Adrenal gland (tissue), 9 donors: ENCODE measurements at regions not wholly inside any gene's neighbourhood (a gene's known extent, or its start where the extent isn't known, plus 50 kb on each side); places are given as distances from the start of the nearest gene placed in this dataset.

ENCODE experiments used
- DNase-seq, 7 donors: peaks; one replicate each; pipeline ENCODE4 v3.0.0-alpha.2; 2019 to 2020
- H3K27ac ChIP-seq, 5 donors: fragments of 200-600 bp; sonication (generic) in 4 of 5; 1 replicate in 3 of 5; 2 replicates in 2 of 5; pipeline versions ENCODE4 v1.5.1 to v1.8.0; 2016 to 2020; ENCODE audit warnings: mild to moderate bottlenecking in 1 of 5
- H3K27me3 ChIP-seq: fragments of 200-600 bp; 2 replicates; pipeline ENCODE4 v1.8.0; 2021
- H3K36me3 ChIP-seq, 2 donors: fragments of 200-600 bp; replicated peaks in 1 of 2; 1 replicate in 1 of 2; 2 replicates in 1 of 2; pipeline versions ENCODE4 v1.5.1 to v1.8.0; 2018 to 2022
- H3K4me1 ChIP-seq, 2 donors: fragments of 200-600 bp; replicated peaks in 1 of 2; 1 replicate in 1 of 2; 2 replicates in 1 of 2; pipeline versions ENCODE4 v1.5.1 to v1.8.0; 2018 to 2021
- H3K4me3 ChIP-seq, 4 donors: fragments of 200-600 bp; sonication (generic) in 3 of 4; one replicate each; pipeline ENCODE4 v1.5.1; 2016 to 2018
- H3K9me3 ChIP-seq, 3 donors: fragments of 200-600 bp; sonication (generic) in 1 of 3; replicated peaks in 1 of 3; 1 replicate in 2 of 3; 2 replicates in 1 of 3; pipeline versions ENCODE4 v1.5.1 to v1.8.0; 2016 to 2021
- POLR2A ChIP-seq, 2 donors: fragments of 450-650 bp; IDR thresholded peaks; one replicate each; pipeline ENCODE4 v1.6.1; 2017; ENCODE audit warnings: antibody characterized with exemption in 2 of 2, mild to moderate bottlenecking in 2 of 2, moderate library complexity in 1 of 2
- WGBS, 4 donors: extraction: QIAGEN DNeasy Blood & Tissue Kit in 2 of 4; methylation state at CpG; one replicate each; pipeline versions ENCODE4 v1.1.5 to v1.1.7; 2013 to 2017; 5-methylcytosine and 5-hydroxymethylcytosine counted together
- intact Hi-C, 2 donors: fragments of 100-400 bp; cut with DNase I; formaldehyde crosslinking; loops; one replicate each; pipeline versions ENCODE4 v1.14.1 to v1.15.0; 2022 to 2023
- TF ChIP-seq, protein P1 (sequence below), 6 experiments: fragments of 450-650 bp in 4 of 6; fragments of 200-600 bp in 2 of 6; sonication (generic) in 1 of 6; IDR thresholded peaks; 1 replicate in 5 of 6; 2 replicates in 1 of 6; pipeline versions ENCODE4 v1.5.1 to v1.8.0; 2016 to 2021; ENCODE audit warnings: antibody characterized with exemption in 6 of 6, mild to moderate bottlenecking in 2 of 6, moderate library complexity in 1 of 6
- donor health status: healthy with polysubstance abuse.
- donor health status: Bipolar disorder and iron deficiency.
- donor health status: DM: yes; HTN: yes; CAD: no.
- donor health status: DM: no; HTN: no; CAD: no.
- donor health status: DM: no; HTN: no; CAD: no.

DNA sequence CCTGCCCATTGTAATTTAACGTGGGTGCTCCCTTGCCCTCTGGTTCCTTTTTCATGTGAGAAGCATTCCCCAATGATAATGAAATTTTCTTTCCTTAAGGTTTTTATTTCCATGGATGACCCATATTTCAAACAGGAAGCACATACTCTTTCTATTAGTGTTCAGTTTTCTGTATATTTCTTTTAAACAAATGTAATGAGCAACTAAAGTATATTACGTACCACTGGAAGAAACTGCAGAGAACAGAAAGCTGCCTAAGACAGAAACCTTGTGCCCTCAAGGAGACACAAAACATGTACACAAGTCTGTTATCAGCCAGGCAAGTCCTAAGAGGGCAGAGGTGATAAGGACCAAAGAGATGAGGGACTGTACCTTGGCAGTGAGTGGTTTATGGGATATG, 414.9 kb downstream of the ETNK1 start:
- DNase-seq, result no peak
- 67 to 73% (median 68%) methylated on average over 2 of the region's 2 CpGs for WGBS, 4 donors
- H3K27ac ChIP-seq, result no peak overlapping the region
- H3K4me1 ChIP-seq, result no peaks in the 10 kb centered on the region
- intact Hi-C loops, result no loop called here
- TF ChIP-seq, protein P1, sequence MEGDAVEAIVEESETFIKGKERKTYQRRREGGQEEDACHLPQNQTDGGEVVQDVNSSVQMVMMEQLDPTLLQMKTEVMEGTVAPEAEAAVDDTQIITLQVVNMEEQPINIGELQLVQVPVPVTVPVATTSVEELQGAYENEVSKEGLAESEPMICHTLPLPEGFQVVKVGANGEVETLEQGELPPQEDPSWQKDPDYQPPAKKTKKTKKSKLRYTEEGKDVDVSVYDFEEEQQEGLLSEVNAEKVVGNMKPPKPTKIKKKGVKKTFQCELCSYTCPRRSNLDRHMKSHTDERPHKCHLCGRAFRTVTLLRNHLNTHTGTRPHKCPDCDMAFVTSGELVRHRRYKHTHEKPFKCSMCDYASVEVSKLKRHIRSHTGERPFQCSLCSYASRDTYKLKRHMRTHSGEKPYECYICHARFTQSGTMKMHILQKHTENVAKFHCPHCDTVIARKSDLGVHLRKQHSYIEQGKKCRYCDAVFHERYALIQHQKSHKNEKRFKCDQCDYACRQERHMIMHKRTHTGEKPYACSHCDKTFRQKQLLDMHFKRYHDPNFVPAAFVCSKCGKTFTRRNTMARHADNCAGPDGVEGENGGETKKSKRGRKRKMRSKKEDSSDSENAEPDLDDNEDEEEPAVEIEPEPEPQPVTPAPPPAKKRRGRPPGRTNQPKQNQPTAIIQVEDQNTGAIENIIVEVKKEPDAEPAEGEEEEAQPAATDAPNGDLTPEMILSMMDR (IDR thresholded peaks at IDR 0.05), result no peak
- TF ChIP-seq POLR2A (IDR thresholded peaks at IDR 0.05), result no peak
- no peaks in the 10 kb centered on the region for H3K9me3 ChIP-seq
- no peaks in the 10 kb centered on the region for H3K27me3 ChIP-seq
- H3K36me3 ChIP-seq, result no peaks in the 10 kb centered on the region
- H3K4me3 ChIP-seq, result no peak overlapping the region

DNA sequence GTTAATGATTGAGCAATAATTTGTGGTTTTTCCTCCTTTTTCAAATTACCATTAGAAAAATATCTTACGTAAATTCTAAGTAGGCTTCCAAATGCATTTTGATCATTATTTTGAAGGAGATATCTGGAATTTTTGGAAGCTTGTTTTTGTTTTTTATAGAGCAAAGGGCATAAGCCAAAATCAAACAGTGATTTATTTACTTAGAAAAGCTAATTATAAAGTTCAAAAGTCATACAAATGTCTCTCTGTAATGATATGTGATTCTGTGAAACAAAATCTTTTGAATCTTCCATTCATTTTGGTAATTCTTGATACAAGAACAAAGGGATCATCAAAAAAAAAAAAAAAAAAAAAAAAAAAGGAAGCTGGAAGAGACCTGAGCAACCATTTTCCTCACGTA, 416.8 kb downstream of the ETNK1 start:
- Histone ChIP-seq H3K4me3 (no peak overlapping the region), H3K4me1 (no peaks in the 10 kb centered on the region), H3K27ac (no peak overlapping the region), H3K27me3 (no peaks in the 10 kb centered on the region), H3K36me3 (no peaks in the 10 kb centered on the region), H3K9me3 (no peaks in the 10 kb centered on the region)
- WGBS, 4 donors, result 73 to 89% (median 79%) methylated on average over 2 of the region's 2 CpGs
- DNase-seq, result no peak
- intact Hi-C loops, result no loop called here
- TF ChIP-seq, protein P1 (IDR thresholded peaks at IDR 0.05), result no peak
- no peak for TF ChIP-seq POLR2A (IDR thresholded peaks at IDR 0.05)

DNA sequence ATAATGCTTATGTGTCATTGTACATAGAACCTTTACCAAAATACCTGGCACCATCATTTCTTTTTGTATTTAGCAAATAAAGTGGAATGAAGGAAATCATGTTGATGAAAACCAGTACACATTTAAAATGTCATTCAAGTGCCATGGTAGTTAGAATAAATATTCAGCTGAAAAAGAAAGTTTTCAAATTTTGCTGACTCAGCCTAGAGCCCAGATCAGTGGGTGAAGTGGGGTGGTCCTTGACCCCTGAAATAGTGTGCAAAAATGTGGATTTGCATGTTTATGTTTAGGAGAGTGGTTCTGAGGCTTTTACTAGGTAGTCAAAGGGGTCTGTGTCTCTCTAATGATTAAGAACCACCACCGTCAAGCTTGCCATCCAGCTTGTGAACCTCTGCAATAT, 418.7 kb downstream of the ETNK1 start:
- intact Hi-C loops, result no loop called here
- WGBS, 4 donors, result 70 to 88% (median 85%) methylated on average over 1 of the region's 1 CpG
- no peak for TF ChIP-seq POLR2A (IDR thresholded peaks at IDR 0.05)
- TF ChIP-seq, protein P1 (IDR thresholded peaks at IDR 0.05), result no peak

DNA sequence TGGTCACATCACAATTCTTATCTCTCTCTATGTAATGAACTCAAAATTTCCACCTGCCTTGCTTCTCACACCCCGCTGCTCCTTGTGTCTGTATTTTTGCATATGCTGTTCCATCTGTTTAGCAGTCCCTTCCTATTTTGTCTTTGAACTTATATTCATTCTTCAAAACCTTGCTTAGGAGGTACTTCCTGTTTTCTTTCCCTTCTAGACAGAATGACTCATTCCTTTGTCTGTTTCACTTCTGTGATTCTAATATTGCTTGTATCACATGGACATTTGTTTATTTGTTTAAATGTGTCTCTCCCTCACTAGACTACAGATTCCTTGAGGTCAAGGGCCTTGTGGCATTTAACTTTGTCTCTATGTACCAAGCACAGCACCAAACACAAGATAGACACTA, 424.2 kb downstream of the ETNK1 start:
- no peaks in the 10 kb centered on the region for H3K27me3 ChIP-seq
- H3K9me3 ChIP-seq, result no peaks in the 10 kb centered on the region
- intact Hi-C loops, result no loop called here
- H3K27ac ChIP-seq, result no peak overlapping the region
- H3K4me1 ChIP-seq, result no peaks in the 10 kb centered on the region
- H3K36me3 ChIP-seq, result no peaks in the 10 kb centered on the region
- no peak overlapping the region for H3K4me3 ChIP-seq
- WGBS, 4 donors, result 87 to 93% (median 89%) methylated on average over 1 of the region's 1 CpG
- TF ChIP-seq, protein P1 (IDR thresholded peaks at IDR 0.05), result no peak
- no peak for DNase-seq

More for the DNA sequence above, 418.7 kb downstream of the ETNK1 start:
- H3K36me3 ChIP-seq, result no peaks in the 10 kb centered on the region
- no peaks in the 10 kb centered on the region for H3K4me1 ChIP-seq
- H3K27ac ChIP-seq, result no peak overlapping the region
- H3K9me3 ChIP-seq, result no peaks in the 10 kb centered on the region
- DNase-seq, result no peak
- no peak overlapping the region for H3K4me3 ChIP-seq
- H3K27me3 ChIP-seq, result no peaks in the 10 kb centered on the region
